Smooth muscle cell of the brain vasculature (primary cell): ENCODE measurements at regions not wholly inside any gene's neighbourhood (a gene's known extent, or its start where the extent isn't known, plus 50 kb on each side); places are given as distances from the start of the nearest gene placed in this dataset.
"Not testable (repeated sequence)": the region's sequence is repeated elsewhere in the genome, so short reads cannot be mapped to it uniquely, and the experiment has no call there.

ENCODE experiments used
- DNase-seq: peaks from one replicate; pipeline ENCODE4 v3.0.0-alpha.2; 2012; ENCODE audit warnings: low read depth, low spot score

- no peak for DNase-seq
Measured at GRCh38 chr1:233435622-233436021, 108.1 kb downstream of the MAP3K21 start.

DNA sequence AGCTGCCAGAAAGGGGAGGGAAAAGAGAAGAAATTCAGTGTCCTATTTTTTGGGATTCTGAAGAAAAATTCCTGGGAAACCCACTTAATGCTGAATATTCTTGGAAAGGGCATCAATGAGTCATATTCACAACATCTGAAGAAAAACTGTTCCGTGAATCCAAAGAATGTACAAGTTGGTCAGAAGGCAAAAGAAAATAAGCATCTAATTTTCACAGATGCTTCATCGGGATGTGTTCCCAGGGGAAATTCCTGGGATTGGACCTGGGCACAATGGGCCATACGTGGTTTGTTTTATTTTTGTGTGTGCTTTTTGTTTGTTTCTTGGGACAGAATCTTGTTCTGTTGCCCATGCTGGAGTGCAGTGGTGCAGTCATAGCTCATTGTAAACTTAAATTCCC, 112.2 kb downstream of the MAP3K21 start:
- no peak for DNase-seq

DNA sequence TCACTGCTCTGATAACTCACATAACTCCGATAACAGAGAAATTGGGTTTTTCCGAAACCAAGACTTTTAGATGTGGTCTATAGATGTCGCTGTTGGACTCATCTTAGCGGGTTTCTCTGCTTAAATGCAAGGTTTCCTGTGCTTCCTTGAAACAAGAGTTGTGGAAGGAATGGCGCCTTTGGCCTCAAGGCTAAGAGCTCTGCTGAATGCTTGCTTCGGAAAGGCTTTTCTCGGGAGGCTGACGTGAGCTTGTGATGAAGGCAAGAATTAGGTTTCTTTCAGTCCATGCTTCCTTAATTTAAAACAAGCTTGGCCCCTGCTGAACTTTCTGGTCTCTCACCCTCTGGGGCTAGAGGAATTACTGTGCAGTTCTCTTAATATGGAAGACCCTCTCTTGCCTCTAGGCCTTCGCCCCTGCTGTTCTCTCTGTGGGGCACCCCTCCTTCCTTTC, 113.5 kb downstream of the MAP3K21 start:
- DNase-seq = peak; percentile 12

DNA sequence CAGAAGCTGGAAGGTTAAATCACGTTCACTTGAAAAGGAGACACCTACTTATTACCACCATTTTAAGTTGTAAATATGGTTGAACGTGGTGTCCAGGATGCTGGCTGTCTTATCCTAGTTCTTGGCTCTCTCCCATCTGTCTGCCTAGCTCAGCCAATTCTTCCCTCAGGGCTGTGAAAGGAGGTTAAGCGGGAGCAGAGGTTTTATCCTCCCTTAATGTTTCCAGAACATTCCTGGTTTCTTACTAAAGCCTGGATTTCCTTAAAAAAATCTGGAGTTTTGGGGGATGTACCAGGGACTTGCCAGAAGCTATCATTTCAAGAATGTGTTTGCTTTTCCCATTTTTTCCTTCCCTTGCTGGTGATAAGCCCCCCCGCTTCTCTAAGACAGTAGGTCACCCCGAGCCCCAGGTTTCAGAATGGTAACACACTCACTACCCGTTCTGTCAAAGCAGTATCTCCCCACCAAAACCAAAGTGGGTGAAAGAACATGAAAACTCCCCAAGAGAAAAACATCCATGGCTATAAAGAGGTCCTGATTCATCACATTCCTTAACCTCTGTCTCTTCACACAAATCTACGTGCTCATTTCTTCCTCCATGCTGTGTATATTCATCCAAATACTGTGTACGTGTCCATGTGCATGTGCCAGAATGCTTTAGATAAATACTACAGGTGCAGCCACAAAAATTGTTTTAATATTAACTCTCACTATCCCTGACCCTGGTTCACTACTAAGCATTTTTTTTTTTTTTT, 114.7 kb downstream of the MAP3K21 start:
- no peak for DNase-seq

- DNase-seq = no peak
Measured at GRCh38 chr1:233443040-233443760, 115.7 kb downstream of the MAP3K21 start.

- DNase-seq = no peak
Measured at GRCh38 chr1:233444484-233444883, 117.0 kb downstream of the MAP3K21 start.

DNA sequence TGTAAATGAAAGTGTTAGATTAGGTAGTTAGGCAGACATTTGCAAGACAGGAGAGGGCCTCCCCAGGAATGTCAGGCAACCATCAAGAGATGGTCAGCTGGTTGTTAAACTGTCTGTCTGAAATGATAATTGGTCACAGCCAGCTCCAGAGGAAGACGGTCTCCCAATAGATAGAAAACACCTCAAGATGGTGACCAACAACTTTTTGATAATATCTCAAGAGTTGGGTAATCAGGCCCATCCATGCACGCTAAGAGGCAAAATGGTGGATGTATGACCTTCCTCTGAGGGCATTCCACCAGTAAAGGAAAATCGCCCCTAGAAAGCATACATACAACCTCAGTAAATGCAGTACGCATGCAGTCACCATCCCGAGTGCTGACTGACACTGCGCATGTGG, 118.2 kb downstream of the MAP3K21 start:
- no peak for DNase-seq

GRCh38 chr1:233446935-233447334, 119.4 kb downstream of the MAP3K21 start:
- DNase-seq = no peak

GRCh38 chr1:233448109-233448689, 120.7 kb downstream of the MAP3K21 start:
- no peak for DNase-seq

GRCh38 chr1:233452724-233453123, 125.2 kb downstream of the MAP3K21 start:
- no peak for DNase-seq

GRCh38 chr1:233453433-233454200, 126.1 kb downstream of the MAP3K21 start:
- DNase-seq = no peak

DNA sequence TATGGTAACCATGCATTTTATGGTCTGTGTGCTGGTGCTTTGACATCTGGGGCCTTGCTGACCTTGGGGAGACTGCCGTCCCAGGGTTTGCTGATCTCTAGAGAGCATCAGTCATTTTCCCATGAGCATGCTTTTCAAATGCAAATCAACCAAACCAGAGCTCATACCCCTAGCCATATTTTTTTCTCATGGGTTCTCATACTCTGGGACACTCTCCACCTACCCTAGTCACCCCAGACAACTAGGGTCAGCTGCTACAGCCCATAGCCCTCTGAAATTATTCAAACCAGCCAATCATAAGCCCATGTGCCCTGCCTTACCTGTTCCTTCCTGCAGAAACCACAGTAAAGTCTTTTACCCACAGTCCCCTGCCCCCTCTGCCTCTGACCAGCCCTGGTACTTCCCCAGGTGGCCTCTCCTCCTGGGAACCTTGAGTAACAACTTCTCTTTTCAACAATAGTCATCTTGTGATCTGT, 132.0 kb downstream of the MAP3K21 start:
- no peak for DNase-seq

DNA sequence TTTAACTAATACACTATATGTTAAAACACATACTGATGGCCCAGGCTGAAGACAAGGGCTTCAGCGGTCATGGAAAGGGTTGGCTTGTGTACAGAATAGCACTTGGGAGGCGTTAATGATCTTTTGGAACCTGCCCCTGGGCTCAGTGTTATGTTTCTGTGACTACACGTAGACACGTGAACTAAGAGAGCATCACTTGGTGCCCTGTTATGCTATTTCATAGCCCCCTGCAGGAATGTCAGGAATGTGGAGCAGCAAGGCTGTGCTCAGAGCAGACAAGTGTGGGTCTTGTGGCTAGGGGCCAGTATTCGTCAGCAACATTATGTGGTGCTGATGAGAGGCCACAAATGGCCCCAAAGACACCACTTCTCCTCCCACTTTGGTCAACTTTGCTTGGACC, 132.4 kb downstream of the MAP3K21 start:
- no peak for DNase-seq

- DNase-seq = no peak
Measured at GRCh38 chr1:233460692-233461091, 133.2 kb downstream of the MAP3K21 start.

- DNase-seq = no peak
Measured at GRCh38 chr1:233461847-233462246, 134.3 kb downstream of the MAP3K21 start.

DNA sequence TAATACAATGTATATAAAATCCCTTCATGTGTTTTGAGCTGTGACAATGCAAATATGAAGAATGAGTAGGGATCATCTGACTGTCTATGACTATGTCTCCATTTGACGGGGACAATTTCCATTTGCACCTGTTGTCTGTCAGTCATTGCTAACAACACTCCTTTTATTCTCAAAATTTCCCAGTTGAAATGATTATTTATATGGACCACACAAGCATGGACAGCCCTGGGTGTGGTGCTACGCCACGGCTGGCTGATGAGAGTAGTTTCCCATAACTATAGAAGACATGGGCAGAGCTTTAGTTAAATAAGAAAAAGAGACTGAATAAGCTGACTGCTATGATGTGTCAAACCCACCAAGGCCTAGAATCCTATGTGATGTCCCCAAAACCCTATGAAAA, 135.8 kb downstream of the MAP3K21 start:
- DNase-seq = no peak

GRCh38 chr1:233465745-233466343, 138.3 kb downstream of the MAP3K21 start:
- no peak for DNase-seq

GRCh38 chr1:233470741-233471499, 143.0 kb upstream of the KCNK1 start:
- DNase-seq = no peak

DNA sequence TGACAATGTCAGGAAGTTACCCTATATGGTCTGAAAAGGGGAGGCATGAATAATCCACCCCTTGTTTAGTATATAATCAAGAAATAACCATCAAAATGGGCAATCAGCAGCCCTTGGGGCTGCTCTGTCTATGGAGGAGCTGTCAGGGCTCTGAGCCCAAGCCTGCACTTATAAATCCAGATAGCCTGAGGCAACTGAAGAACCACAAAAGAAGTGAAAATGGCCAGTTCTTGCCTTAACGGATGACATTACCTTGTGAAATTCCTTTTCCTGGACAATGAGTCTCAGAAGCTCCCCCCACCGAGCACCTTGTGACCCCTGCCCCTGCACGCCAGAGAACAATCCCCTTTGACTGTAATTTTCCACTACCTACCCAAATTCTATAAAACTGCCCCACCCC, 142.1 kb upstream of the KCNK1 start:
- DNase-seq = not testable (repeated sequence)

DNA sequence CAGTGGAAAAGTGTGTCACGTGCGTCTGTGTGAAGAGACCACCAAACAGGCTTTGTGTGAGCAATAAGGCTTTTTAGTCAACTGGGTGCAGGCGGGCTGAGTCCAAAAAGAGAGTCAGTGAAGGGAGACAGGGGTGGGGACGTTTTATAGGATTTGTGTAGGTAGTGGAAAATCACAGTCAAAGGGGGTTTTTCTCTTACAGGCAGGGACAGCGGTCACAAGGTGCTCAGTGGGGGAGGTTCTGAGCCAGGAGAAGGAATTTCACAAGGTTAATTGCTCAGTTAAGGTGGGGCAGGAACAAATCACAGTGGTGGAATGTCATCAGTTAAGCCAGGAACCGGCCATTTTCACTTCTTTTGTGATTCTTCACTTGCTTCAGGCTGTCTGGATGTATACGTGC, 141.1 kb upstream of the KCNK1 start:
- not testable (repeated sequence) for DNase-seq
